Fibroblast of lung (primary cell): ENCODE measurements at regions not wholly inside any gene's neighbourhood (a gene's known extent, or its start where the extent isn't known, plus 50 kb on each side); places are given as distances from the start of the nearest gene placed in this dataset.

Experiments used
- CTCF ChIP-seq, 2 donors: IDR thresholded peaks in 1 of 2; conservative IDR thresholded peaks in 1 of 2; 1 replicate in 1 of 2; 2 replicates in 1 of 2; pipeline ENCODE4 v1.5.1; 2011 to 2012; ENCODE audit warnings: low read length in 2 of 2, control low read depth in 1 of 2, inconsistent platforms in 1 of 2, low read depth in 1 of 2, mild to moderate bottlenecking in 1 of 2
- EZH2 ChIP-seq: IDR thresholded peaks from 2 replicates; pipeline ENCODE4 v1.5.1; 2012; ENCODE audit warnings: low read length, control low read depth, mild to moderate bottlenecking; ENCODE audit errors: missing control alignments

- no peak for TF ChIP-seq CTCF (conservative IDR thresholded peaks at IDR 0.05 in 1 of 2, IDR thresholded peaks at IDR 0.05 in 1 of 2; ENCODE audit: low read depth in 1 of 2, low read length in 2 of 2)
- TF ChIP-seq EZH2: no peak
These were observed 1051.3 kb upstream of the NRXN1 start for GRCh38 chr2:52083214-52083613.
